Peyer's patch (tissue), 4 donors: ENCODE measurements at regions not wholly inside any gene's neighbourhood (a gene's known extent, or its start where the extent isn't known, plus 50 kb on each side); places are given as distances from the start of the nearest gene placed in this dataset.
"Not testable (repeated sequence)": the region's sequence is repeated elsewhere in the genome, so short reads cannot be mapped to it uniquely, and the experiment has no call there.

Experiments
- DNase-seq, 3 donors: peaks; one replicate each; pipeline ENCODE4 v3.0.0-alpha.2; 2017 to 2019
- H3K27ac ChIP-seq, 4 donors: fragments of 200-600 bp; sonication (generic); one replicate each; pipeline ENCODE4 v1.5.1; 2016 to 2019
- H3K27me3 ChIP-seq, 2 donors: fragments of 200-600 bp; sonication (generic); one replicate each; pipeline ENCODE4 v1.5.1; 2019
- H3K36me3 ChIP-seq, 3 donors: fragments of 200-600 bp; sonication (generic); one replicate each; pipeline ENCODE4 v1.5.1; 2016 to 2019
- H3K4me1 ChIP-seq, 4 donors: fragments of 200-600 bp; sonication (generic); one replicate each; pipeline ENCODE4 v1.5.1; 2016 to 2019
- H3K4me3 ChIP-seq, 4 donors: fragments of 200-600 bp; sonication (generic); 1 replicate in 3 of 4; 2 replicates in 1 of 4; pipeline ENCODE4 v1.5.1; 2016 to 2019; ENCODE audit warnings: mild to moderate bottlenecking in 1 of 4
- H3K9me3 ChIP-seq, 4 donors: fragments of 200-600 bp; sonication (generic); one replicate each; pipeline ENCODE4 v1.5.1; 2016 to 2019; ENCODE audit warnings: mild to moderate bottlenecking in 1 of 4
- CTCF ChIP-seq, 6 experiments: fragments of 450-650 bp in 4 of 6; fragments of 200-600 bp in 2 of 6; sonication (generic) in 1 of 6; IDR thresholded peaks; one replicate each; pipeline ENCODE4 v1.5.1; 2017 to 2019; ENCODE audit warnings: antibody characterized with exemption in 6 of 6, mild to moderate bottlenecking in 3 of 6, moderate library complexity in 1 of 6
- POLR2A ChIP-seq, 2 donors: fragments of 450-650 bp; IDR thresholded peaks; one replicate each; pipeline ENCODE4 v1.5.1; 2017; ENCODE audit warnings: antibody characterized with exemption in 2 of 2, mild to moderate bottlenecking in 2 of 2, moderate library complexity in 2 of 2

- Histone ChIP-seq H3K27me3 (no peaks in the 10 kb centered on the region), H3K9me3 (no peaks in the 10 kb centered on the region), H3K4me3 (no peak overlapping the region), H3K4me1 (no peaks in the 10 kb centered on the region), H3K27ac (no peak overlapping the region), H3K36me3 (no peaks in the 10 kb centered on the region)
- no peak for TF ChIP-seq POLR2A (IDR thresholded peaks at IDR 0.05)
- TF ChIP-seq CTCF (IDR thresholded peaks at IDR 0.05): no peak
- no peak for DNase-seq
Measured at GRCh38 chr20:60177080-60177479, 218.9 kb downstream of the CDH26 start.

- TF ChIP-seq POLR2A (IDR thresholded peaks at IDR 0.05): no peak
- TF ChIP-seq CTCF (IDR thresholded peaks at IDR 0.05): no peak
Measured at GRCh38 chr20:60180986-60181385, 222.8 kb downstream of the CDH26 start.

GRCh38 chr20:60186412-60186811, 228.2 kb downstream of the CDH26 start:
- H3K27ac ChIP-seq: no peak overlapping the region
- no peak overlapping the region for H3K4me3 ChIP-seq
- no peak for TF ChIP-seq CTCF (IDR thresholded peaks at IDR 0.05)
- TF ChIP-seq POLR2A (IDR thresholded peaks at IDR 0.05): no peak
- H3K36me3 ChIP-seq: no peaks in the 10 kb centered on the region
- no peaks in the 10 kb centered on the region for H3K4me1 ChIP-seq
- no peaks in the 10 kb centered on the region for H3K9me3 ChIP-seq
- DNase-seq: no peak
- no peaks in the 10 kb centered on the region for H3K27me3 ChIP-seq

More at GRCh38 chr20:60180986-60181385, 222.8 kb downstream of the CDH26 start:
- Histone ChIP-seq H3K27me3 (no peaks in the 10 kb centered on the region), H3K27ac (no peak overlapping the region), H3K4me3 (no peak overlapping the region), H3K4me1 (no peaks in the 10 kb centered on the region), H3K36me3 (no peaks in the 10 kb centered on the region), H3K9me3 (no peaks in the 10 kb centered on the region)
- no peak for DNase-seq

GRCh38 chr20:60187683-60188082, 229.5 kb downstream of the CDH26 start:
- Histone ChIP-seq H3K27me3 (no peaks in the 10 kb centered on the region), H3K9me3 (no peaks in the 10 kb centered on the region), H3K4me1 (no peaks in the 10 kb centered on the region), H3K27ac (no peak overlapping the region), H3K4me3 (no peak overlapping the region), H3K36me3 (no peaks in the 10 kb centered on the region)
- TF ChIP-seq POLR2A (IDR thresholded peaks at IDR 0.05) (no peak), CTCF (IDR thresholded peaks at IDR 0.05) (no peak)
- DNase-seq: no peak

GRCh38 chr20:60191014-60191413, 232.8 kb downstream of the CDH26 start:
- Histone ChIP-seq H3K36me3 (no peaks in the 10 kb centered on the region), H3K4me3 (no peak overlapping the region), H3K27ac (no peak overlapping the region), H3K27me3 (no peaks in the 10 kb centered on the region), H3K4me1 (no peaks in the 10 kb centered on the region), H3K9me3 (no peaks in the 10 kb centered on the region)
- DNase-seq: no peak
- TF ChIP-seq CTCF (IDR thresholded peaks at IDR 0.05) (no peak), POLR2A (IDR thresholded peaks at IDR 0.05) (no peak)

GRCh38 chr20:60192326-60192725, 234.1 kb downstream of the CDH26 start:
- DNase-seq: no peak
- no peaks in the 10 kb centered on the region for H3K36me3 ChIP-seq
- H3K27me3 ChIP-seq: no peaks in the 10 kb centered on the region
- TF ChIP-seq CTCF (IDR thresholded peaks at IDR 0.05): no peak
- TF ChIP-seq POLR2A (IDR thresholded peaks at IDR 0.05): no peak
- H3K27ac ChIP-seq: no peak overlapping the region
- no peak overlapping the region for H3K4me3 ChIP-seq
- H3K9me3 ChIP-seq: no peaks in the 10 kb centered on the region
- H3K4me1 ChIP-seq: no peaks in the 10 kb centered on the region

- H3K36me3 ChIP-seq, H3K4me1 ChIP-seq, H3K4me3 ChIP-seq, H3K27me3 ChIP-seq, H3K9me3 ChIP-seq, DNase-seq, H3K27ac ChIP-seq: not testable (repeated sequence)
Measured at GRCh38 chr20:60199132-60199531, 240.9 kb downstream of the CDH26 start.
